Fibroblast of the conjunctiva (primary cell): ENCODE measurements at regions not wholly inside any gene's neighbourhood (a gene's known extent, or its start where the extent isn't known, plus 50 kb on each side); places are given as distances from the start of the nearest gene placed in this dataset.
"Not testable (repeated sequence)": the region's sequence is repeated elsewhere in the genome, so short reads cannot be mapped to it uniquely, and the experiment has no call there.

Experiments
- DNase-seq: peaks from one replicate; pipeline ENCODE4 v3.0.0-alpha.2; 2010; ENCODE audit warnings: low read depth

GRCh38 chr12:25337916-25338315, 87.2 kb upstream of the KRAS start:
- DNase-seq: no peak

GRCh38 chr12:25332143-25332542, 81.4 kb upstream of the KRAS start:
- DNase-seq: no peak

GRCh38 chr12:25328072-25328712, 77.5 kb upstream of the KRAS start:
- DNase-seq: no peak

- no peak for DNase-seq
These were observed 76.6 kb upstream of the KRAS start for GRCh38 chr12:25327321-25327720.

GRCh38 chr12:25326326-25326725, 75.6 kb upstream of the KRAS start:
- no peak for DNase-seq

- DNase-seq: no peak
These were observed 74.1 kb upstream of the KRAS start for GRCh38 chr12:25324861-25325260.

- DNase-seq: no peak
These were observed 72.9 kb upstream of the KRAS start for GRCh38 chr12:25323581-25323982.

- DNase-seq: no peak
These were observed 72.3 kb upstream of the KRAS start for GRCh38 chr12:25322918-25323531.

GRCh38 chr12:25322351-25322750, 71.6 kb upstream of the KRAS start:
- no peak for DNase-seq

GRCh38 chr12:25321772-25322171, 71.0 kb upstream of the KRAS start:
- DNase-seq: no peak

- DNase-seq: no peak
These were observed 69.6 kb upstream of the KRAS start for GRCh38 chr12:25320123-25321006.

- DNase-seq: no peak
These were observed 68.7 kb upstream of the KRAS start for GRCh38 chr12:25319233-25319984.

- DNase-seq: no peak
These were observed 66.8 kb upstream of the KRAS start for GRCh38 chr12:25317553-25317952.

- no peak for DNase-seq
These were observed 64.7 kb upstream of the KRAS start for GRCh38 chr12:25315388-25315787.

GRCh38 chr12:25313266-25313990, 62.7 kb upstream of the KRAS start:
- not testable (repeated sequence) for DNase-seq

- DNase-seq: no peak
These were observed 60.8 kb upstream of the KRAS start for GRCh38 chr12:25311506-25311905.

- not testable (repeated sequence) for DNase-seq
These were observed 59.3 kb upstream of the KRAS start for GRCh38 chr12:25310071-25310470.

GRCh38 chr12:25308756-25309155, 58.0 kb upstream of the KRAS start:
- DNase-seq: no peak

- DNase-seq: no peak
These were observed 57.1 kb upstream of the KRAS start for GRCh38 chr12:25307818-25308217.

GRCh38 chr12:25301798-25302197, 51.1 kb upstream of the KRAS start:
- no peak for DNase-seq
